Fibroblast of lung (primary cell): ENCODE measurements at regions not wholly inside any gene's neighbourhood (a gene's known extent, or its start where the extent isn't known, plus 50 kb on each side); places are given as distances from the start of the nearest gene placed in this dataset.

Experiments used
- DNase-seq, 2 donors: peaks; one replicate each; pipeline versions ENCODE4 v3.0.0 to v3.0.0-alpha.2; 2010; ENCODE audit warnings: low read depth in 2 of 2
- H2AFZ ChIP-seq: 2 replicates; pipeline ENCODE4 v1.5.1; 2012; ENCODE audit warnings: low read length, control low read depth, inconsistent platforms
- H3K27ac ChIP-seq: 2 replicates; pipeline ENCODE4 v1.5.1; 2011; ENCODE audit warnings: low read length, control low read depth; ENCODE audit not compliant: insufficient read depth
- H3K27me3 ChIP-seq: 2 replicates; pipeline ENCODE4 v1.5.1; 2011; ENCODE audit warnings: mild to moderate bottlenecking, low read length; ENCODE audit not compliant: control insufficient read depth, insufficient read depth
- H3K36me3 ChIP-seq: 2 replicates; pipeline ENCODE4 v1.5.1; 2011; ENCODE audit warnings: low read length; ENCODE audit not compliant: control insufficient read depth, insufficient read depth
- H3K4me1 ChIP-seq: 2 replicates; pipeline ENCODE4 v1.5.1; 2011; ENCODE audit warnings: low read length; ENCODE audit not compliant: control insufficient read depth, insufficient read depth; ENCODE audit errors: extremely low read depth
- H3K4me2 ChIP-seq: 2 replicates; pipeline ENCODE4 v1.5.1; 2011; ENCODE audit warnings: low read length, control low read depth; ENCODE audit not compliant: insufficient read depth; ENCODE audit errors: extremely low read depth
- H3K4me3 ChIP-seq, 4 experiments: fragments of 200-600 bp in 1 of 4; sonication (generic) in 1 of 4; replicated peaks in 1 of 4; 2 replicates each; pipeline ENCODE4 v1.5.1; 2011 to 2016; ENCODE audit warnings: low read length in 4 of 4, low read depth in 3 of 4, mild to moderate bottlenecking in 3 of 4, control low read depth in 2 of 4, inconsistent platforms in 1 of 4, mixed read lengths in 1 of 4; ENCODE audit not compliant: insufficient read depth in 1 of 4; ENCODE audit errors: control extremely low read depth in 1 of 4
- H3K79me2 ChIP-seq: 2 replicates; pipeline ENCODE4 v1.5.1; 2012; ENCODE audit warnings: mild to moderate bottlenecking, low read length, inconsistent platforms; ENCODE audit not compliant: control insufficient read depth, insufficient read depth
- H3K9ac ChIP-seq: 2 replicates; pipeline ENCODE4 v1.5.1; 2011; ENCODE audit warnings: mild to moderate bottlenecking, low read length, control low read depth; ENCODE audit not compliant: insufficient read depth
- H3K9me3 ChIP-seq: 2 replicates; pipeline ENCODE4 v1.5.1; 2012; ENCODE audit warnings: low read depth, low read length; ENCODE audit not compliant: control insufficient read depth, insufficient read depth
- H4K20me1 ChIP-seq: 2 replicates; pipeline ENCODE4 v1.5.1; 2011; ENCODE audit warnings: low read length; ENCODE audit not compliant: control insufficient read depth, insufficient read depth; ENCODE audit errors: extremely low read depth
- CTCF ChIP-seq, 2 donors: IDR thresholded peaks in 1 of 2; conservative IDR thresholded peaks in 1 of 2; 1 replicate in 1 of 2; 2 replicates in 1 of 2; pipeline ENCODE4 v1.5.1; 2011 to 2012; ENCODE audit warnings: low read length in 2 of 2, control low read depth in 1 of 2, inconsistent platforms in 1 of 2, low read depth in 1 of 2, mild to moderate bottlenecking in 1 of 2
- EZH2 ChIP-seq: IDR thresholded peaks from 2 replicates; pipeline ENCODE4 v1.5.1; 2012; ENCODE audit warnings: low read length, control low read depth, mild to moderate bottlenecking; ENCODE audit errors: missing control alignments

- Histone ChIP-seq H2AFZ (no peak overlapping the region), H3K4me3 (no peak overlapping the region), H3K27me3 (no peaks in the 10 kb centered on the region), H3K27ac (no peak overlapping the region), H3K36me3 (no peaks in the 10 kb centered on the region), H3K79me2 (no peaks in the 10 kb centered on the region), H3K9ac (no peak overlapping the region), H3K4me1 (no peaks in the 10 kb centered on the region), H4K20me1 (no peaks in the 10 kb centered on the region), H3K4me2 (no peak overlapping the region), H3K9me3 (no peaks in the 10 kb centered on the region)
- no peak for TF ChIP-seq CTCF (conservative IDR thresholded peaks at IDR 0.05 in 1 of 2, IDR thresholded peaks at IDR 0.05 in 1 of 2; ENCODE audit: low read depth in 1 of 2, low read length in 2 of 2)
- TF ChIP-seq EZH2: no peak
- DNase-seq: no peak
These were observed 89.3 kb upstream of the KLF3 start for GRCh38 chr4:38574559-38575333.

- no peak overlapping the region for H3K4me2 ChIP-seq
These were observed 87.2 kb upstream of the KLF3 start for GRCh38 chr4:38576767-38577166.

GRCh38 chr4:38577462-38577861 is 86.5 kb upstream of the KLF3 start:
- H3K27ac ChIP-seq: no peak overlapping the region
- TF ChIP-seq EZH2 (no peak), CTCF (conservative IDR thresholded peaks at IDR 0.05 in 1 of 2, IDR thresholded peaks at IDR 0.05 in 1 of 2; ENCODE audit: low read depth in 1 of 2, low read length in 2 of 2) (no peak)

More at GRCh38 chr4:38576767-38577166, 87.2 kb upstream of the KLF3 start:
- H3K27ac ChIP-seq: no peak overlapping the region
- H3K4me1 ChIP-seq: no peaks in the 10 kb centered on the region
- H3K36me3 ChIP-seq: no peaks in the 10 kb centered on the region
- H4K20me1 ChIP-seq: no peaks in the 10 kb centered on the region
- no peak for DNase-seq
- no peaks in the 10 kb centered on the region for H3K9me3 ChIP-seq
- no peaks in the 10 kb centered on the region for H3K79me2 ChIP-seq
- H2AFZ ChIP-seq: no peak overlapping the region
- no peaks in the 10 kb centered on the region for H3K27me3 ChIP-seq
- H3K9ac ChIP-seq: no peak overlapping the region
- H3K4me3 ChIP-seq: no peak overlapping the region
- no peak for TF ChIP-seq EZH2
- TF ChIP-seq CTCF (conservative IDR thresholded peaks at IDR 0.05 in 1 of 2, IDR thresholded peaks at IDR 0.05 in 1 of 2; ENCODE audit: low read depth in 1 of 2, low read length in 2 of 2): no peak

More at GRCh38 chr4:38577462-38577861, 86.5 kb upstream of the KLF3 start:
- Histone ChIP-seq H3K79me2 (no peaks in the 10 kb centered on the region), H4K20me1 (no peaks in the 10 kb centered on the region), H3K4me3 (no peak overlapping the region), H2AFZ (no peak overlapping the region), H3K4me1 (no peaks in the 10 kb centered on the region), H3K27me3 (no peaks in the 10 kb centered on the region), H3K4me2 (no peak overlapping the region), H3K9me3 (no peaks in the 10 kb centered on the region), H3K36me3 (no peaks in the 10 kb centered on the region), H3K9ac (no peak overlapping the region)
- DNase-seq: no peak
